ENCODE measurements at regions not wholly inside any gene's neighbourhood (a gene's known extent, or its start where the extent isn't known, plus 50 kb on each side); places are given as distances from the start of the nearest gene placed in this dataset.

GRCh38 chr3:127391436-127392155 lies 103.8 kb upstream of the PRR20G start:
- TF ChIP-seq, protein P1, sequence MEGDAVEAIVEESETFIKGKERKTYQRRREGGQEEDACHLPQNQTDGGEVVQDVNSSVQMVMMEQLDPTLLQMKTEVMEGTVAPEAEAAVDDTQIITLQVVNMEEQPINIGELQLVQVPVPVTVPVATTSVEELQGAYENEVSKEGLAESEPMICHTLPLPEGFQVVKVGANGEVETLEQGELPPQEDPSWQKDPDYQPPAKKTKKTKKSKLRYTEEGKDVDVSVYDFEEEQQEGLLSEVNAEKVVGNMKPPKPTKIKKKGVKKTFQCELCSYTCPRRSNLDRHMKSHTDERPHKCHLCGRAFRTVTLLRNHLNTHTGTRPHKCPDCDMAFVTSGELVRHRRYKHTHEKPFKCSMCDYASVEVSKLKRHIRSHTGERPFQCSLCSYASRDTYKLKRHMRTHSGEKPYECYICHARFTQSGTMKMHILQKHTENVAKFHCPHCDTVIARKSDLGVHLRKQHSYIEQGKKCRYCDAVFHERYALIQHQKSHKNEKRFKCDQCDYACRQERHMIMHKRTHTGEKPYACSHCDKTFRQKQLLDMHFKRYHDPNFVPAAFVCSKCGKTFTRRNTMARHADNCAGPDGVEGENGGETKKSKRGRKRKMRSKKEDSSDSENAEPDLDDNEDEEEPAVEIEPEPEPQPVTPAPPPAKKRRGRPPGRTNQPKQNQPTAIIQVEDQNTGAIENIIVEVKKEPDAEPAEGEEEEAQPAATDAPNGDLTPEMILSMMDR (IDR thresholded peaks at IDR 0.05) = no peak
- no peak for TF ChIP-seq POLR2A (IDR thresholded peaks at IDR 0.05)
- no peak for DNase-seq
- WGBS, 2 donors = 65 to 75% methylated on average over 6 of the region's 14 CpGs
- Histone ChIP-seq H3K36me3 (no peaks in the 10 kb centered on the region), H3K4me3 (no peak overlapping the region), H3K4me1 (no peaks in the 10 kb centered on the region), H3K9me3 (no peaks in the 10 kb centered on the region), H3K27me3 (peaks cover 0 to 82% (median 0%) of the 10 kb centered on the region in 4 donors), H3K27ac (no peak overlapping the region)
- intact Hi-C loops (cut with DNase I) = no loop called here

GRCh38 chr3:127390365-127391025 lies 102.6 kb upstream of the PRR20G start:
- TF ChIP-seq, protein P1 (IDR thresholded peaks at IDR 0.05) = no peak
- TF ChIP-seq POLR2A (IDR thresholded peaks at IDR 0.05) = no peak
- 50 to 72% methylated on average over 4 to 8 of the region's 15 CpGs for WGBS, 2 donors
- no peak for DNase-seq

DNA sequence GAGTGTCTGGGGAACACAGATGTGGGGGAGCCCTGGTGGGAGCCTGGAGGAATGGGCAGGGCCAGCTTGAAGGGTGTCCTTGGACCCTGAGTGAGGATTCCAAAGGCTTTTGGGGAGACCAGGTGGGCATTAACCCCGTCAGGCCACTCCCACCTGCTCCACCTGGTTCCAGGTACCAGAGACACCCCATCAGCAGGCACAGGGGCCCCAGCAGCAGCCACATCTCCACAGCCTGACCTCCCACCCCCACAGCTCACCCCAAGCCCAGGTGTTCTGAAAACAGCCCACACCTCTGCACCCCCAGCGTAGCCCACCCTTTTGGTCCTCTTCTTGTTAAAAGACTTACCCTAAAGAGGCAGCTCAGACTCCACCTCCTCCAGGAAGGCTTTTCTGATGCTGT lies 102.1 kb upstream of the PRR20G start:
- TF ChIP-seq, protein P1 (IDR thresholded peaks at IDR 0.05) = no peak
- no peak for TF ChIP-seq POLR2A (IDR thresholded peaks at IDR 0.05)
- Histone ChIP-seq H3K27me3 (peaks cover 0 to 72% (median 0%) of the 10 kb centered on the region in 4 donors), H3K9me3 (no peaks in the 10 kb centered on the region), H3K27ac (no peak overlapping the region), H3K4me1 (no peaks in the 10 kb centered on the region), H3K4me3 (no peak overlapping the region), H3K36me3 (no peaks in the 10 kb centered on the region)
- intact Hi-C loops (cut with DNase I) = no loop called here
- 50 to 70% methylated on average over 1 to 2 of the region's 2 CpGs for WGBS, 2 donors
- DNase-seq = no peak

More at GRCh38 chr3:127390365-127391025, 102.6 kb upstream of the PRR20G start:
- Histone ChIP-seq H3K4me3 (no peak overlapping the region), H3K4me1 (no peaks in the 10 kb centered on the region), H3K9me3 (no peaks in the 10 kb centered on the region), H3K27ac (no peak overlapping the region), H3K27me3 (peaks cover 0 to 72% (median 0%) of the 10 kb centered on the region in 4 donors), H3K36me3 (no peaks in the 10 kb centered on the region)
- intact Hi-C loops (cut with DNase I) = no loop called here

DNA sequence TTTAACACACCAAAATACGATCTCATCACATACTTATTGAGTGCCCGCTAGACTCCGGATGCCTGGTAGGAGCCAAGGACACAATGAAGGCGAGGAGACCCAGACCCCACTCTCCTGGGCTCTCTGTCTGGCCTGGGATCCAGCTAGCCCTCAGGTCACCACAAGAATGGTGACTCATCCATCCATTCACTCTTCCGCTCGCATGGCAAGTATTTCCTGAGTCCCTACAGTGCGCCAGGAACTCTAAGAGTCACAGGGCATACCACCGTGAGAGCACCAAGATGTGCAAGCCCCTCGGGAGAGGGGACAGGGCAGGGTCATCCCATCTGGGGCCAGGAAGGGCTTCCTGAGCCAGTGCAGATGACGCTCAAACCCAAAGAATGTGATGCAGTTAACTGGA lies 101.6 kb upstream of the PRR20G start:
- H3K27me3 ChIP-seq = peaks cover 0 to 71% (median 0%) of the 10 kb centered on the region in 4 donors
- H3K4me3 ChIP-seq = no peak overlapping the region
- no peak for TF ChIP-seq POLR2A (IDR thresholded peaks at IDR 0.05)
- TF ChIP-seq, protein P1 (IDR thresholded peaks at IDR 0.05) = no peak
- 74 to 77% methylated on average over 4 to 10 of the region's 10 CpGs for WGBS, 2 donors
- intact Hi-C loops (cut with DNase I) = no loop called here
- DNase-seq = no peak
- H3K9me3 ChIP-seq = no peaks in the 10 kb centered on the region
- no peak overlapping the region for H3K27ac ChIP-seq
- no peaks in the 10 kb centered on the region for H3K4me1 ChIP-seq
- H3K36me3 ChIP-seq = no peaks in the 10 kb centered on the region

- TF ChIP-seq, protein P1 (IDR thresholded peaks at IDR 0.05) = no peak
- no peak for TF ChIP-seq POLR2A (IDR thresholded peaks at IDR 0.05)
- Histone ChIP-seq H3K36me3 (no peaks in the 10 kb centered on the region), H3K9me3 (no peaks in the 10 kb centered on the region), H3K27ac (no peak overlapping the region), H3K4me1 (no peaks in the 10 kb centered on the region), H3K27me3 (peaks cover 0 to 68% (median 0%) of the 10 kb centered on the region in 4 donors), H3K4me3 (no peak overlapping the region)
- 50 to 78% methylated on average over 1 to 3 of the region's 9 CpGs for WGBS, 2 donors
- intact Hi-C loops (cut with DNase I) = no loop called here
- DNase-seq = no peak
Observed at GRCh38 chr3:127388427-127388826, 100.6 kb upstream of the PRR20G start.

Measured in esophagus squamous epithelium (tissue), 5 donors.